ENCODE measurements at regions not wholly inside any gene's neighbourhood (a gene's known extent, or its start where the extent isn't known, plus 50 kb on each side); places are given as distances from the start of the nearest gene placed in this dataset.

GRCh38 chr11:70535191-70535971 is 137.1 kb downstream of the CTTN start:
- no peak for TF ChIP-seq POLR2A (IDR thresholded peaks at IDR 0.05; ENCODE audit: extremely low read depth, insufficient read length)
- no peak for TF ChIP-seq CTCF (IDR thresholded peaks at IDR 0.05; ENCODE audit: low read depth, low read length)
- TF ChIP-seq MAX (IDR thresholded peaks at IDR 0.05; ENCODE audit: low read depth, low read length): no peak
- TF ChIP-seq MYC (IDR thresholded peaks at IDR 0.05; ENCODE audit: low read depth, low read length): no peak
- H3K4me3 ChIP-seq (ENCODE audit: low read depth, low read length): no peak overlapping the region
- DNase-seq (ENCODE audit: low read depth): no peak

- TF ChIP-seq CTCF (IDR thresholded peaks at IDR 0.05; ENCODE audit: low read depth, low read length): no peak
- TF ChIP-seq POLR2A (IDR thresholded peaks at IDR 0.05; ENCODE audit: extremely low read depth, insufficient read length): no peak
- no peak for TF ChIP-seq MAX (IDR thresholded peaks at IDR 0.05; ENCODE audit: low read depth, low read length)
- DNase-seq (ENCODE audit: low read depth): no peak
Measured at GRCh38 chr11:70536051-70536877, 137.9 kb downstream of the CTTN start.

GRCh38 chr11:70537576-70538571 is 139.5 kb downstream of the CTTN start:
- H3K4me3 ChIP-seq (ENCODE audit: low read depth, low read length): no peak overlapping the region
- DNase-seq (ENCODE audit: low read depth): no peak
- TF ChIP-seq CTCF (IDR thresholded peaks at IDR 0.05; ENCODE audit: low read depth, low read length): no peak
- no peak for TF ChIP-seq POLR2A (IDR thresholded peaks at IDR 0.05; ENCODE audit: extremely low read depth, insufficient read length)
- TF ChIP-seq MAX (IDR thresholded peaks at IDR 0.05; ENCODE audit: low read depth, low read length): no peak
- no peak for TF ChIP-seq MYC (IDR thresholded peaks at IDR 0.05; ENCODE audit: low read depth, low read length)

More at GRCh38 chr11:70536051-70536877, 137.9 kb downstream of the CTTN start:
- H3K4me3 ChIP-seq (ENCODE audit: low read depth, low read length): no peak overlapping the region

- H3K4me3 ChIP-seq (ENCODE audit: low read depth, low read length): no peak overlapping the region
- DNase-seq (ENCODE audit: low read depth): no peak
- no peak for TF ChIP-seq MAX (IDR thresholded peaks at IDR 0.05; ENCODE audit: low read depth, low read length)
Measured at GRCh38 chr11:70538641-70539359, 140.5 kb downstream of the CTTN start.

GRCh38 chr11:70539360-70540095 is 141.2 kb downstream of the CTTN start:
- DNase-seq (ENCODE audit: low read depth): no peak
- TF ChIP-seq MAX (IDR thresholded peaks at IDR 0.05; ENCODE audit: low read depth, low read length): no peak
- TF ChIP-seq MYC (IDR thresholded peaks at IDR 0.05; ENCODE audit: low read depth, low read length): no peak
- no peak for TF ChIP-seq POLR2A (IDR thresholded peaks at IDR 0.05; ENCODE audit: extremely low read depth, insufficient read length)
- no peak for TF ChIP-seq CTCF (IDR thresholded peaks at IDR 0.05; ENCODE audit: low read depth, low read length)

More at GRCh38 chr11:70539360-70540095, 141.2 kb downstream of the CTTN start:
- no peak overlapping the region for H3K4me3 ChIP-seq (ENCODE audit: low read depth, low read length)

All from NB4 (cell line).